Calu3 (cell line): ENCODE measurements at regions not wholly inside any gene's neighbourhood (a gene's known extent, or its start where the extent isn't known, plus 50 kb on each side); places are given as distances from the start of the nearest gene placed in this dataset.
"Not testable (repeated sequence)": the region's sequence is repeated elsewhere in the genome, so short reads cannot be mapped to it uniquely, and the experiment has no call there.

ENCODE experiments used
- BruUV-seq: library from RNA; stranded (reverse); fragments of 400-500 nt; replicated peaks from 2 replicates; lab custom pipeline; 2021; lab: Mats Ljungman, UMichigan
- CTCF ChIA-PET: fragments of 300-600 bp; sonication (Branson Sonifier 250); formaldehyde crosslinking; loops from one replicate; lab custom pipeline; 2022; ENCODE audit warnings: antibody characterized with exemption; lab: Charles Lee
- DNase-seq: peaks from one replicate; pipeline ENCODE4 v3.0.0; 2022
- H3K27ac Mint-ChIP-seq: one replicate; pipeline ENCODE4 v1.8.0; 2022; ENCODE audit warnings: mixed read lengths; ENCODE audit not compliant: unreplicated experiment
- H3K27me3 Mint-ChIP-seq: one replicate; pipeline ENCODE4 v1.8.0; 2022; ENCODE audit warnings: mixed read lengths; ENCODE audit not compliant: unreplicated experiment
- H3K36me3 Mint-ChIP-seq: one replicate; pipeline ENCODE4 v1.8.0; 2022; ENCODE audit warnings: mild to moderate bottlenecking, moderate library complexity, mixed read lengths; ENCODE audit not compliant: insufficient read depth, unreplicated experiment
- H3K4me1 Mint-ChIP-seq: one replicate; pipeline ENCODE4 v1.8.0; 2022; ENCODE audit warnings: mild to moderate bottlenecking, low read depth, mixed read lengths; ENCODE audit not compliant: unreplicated experiment
- H3K4me3 Mint-ChIP-seq: one replicate; pipeline ENCODE4 v1.8.0; 2022; ENCODE audit warnings: mild to moderate bottlenecking, low read depth, moderate library complexity, mixed read lengths; ENCODE audit not compliant: unreplicated experiment
- H3K9me3 Mint-ChIP-seq: one replicate; pipeline ENCODE4 v1.8.0; 2022; ENCODE audit warnings: low read depth, mixed read lengths; ENCODE audit not compliant: unreplicated experiment
- intact Hi-C: fragments of 100-400 bp; cut with micrococcal nuclease; formaldehyde crosslinking; loops from one replicate; pipeline ENCODE4 v1.10.0; 2022; ENCODE audit not compliant: unreplicated experiment

- H3K4me1 Mint-ChIP-seq, BruUV-seq, DNase-seq, H3K36me3 Mint-ChIP-seq, H3K27me3 Mint-ChIP-seq, H3K4me3 Mint-ChIP-seq, CTCF ChIA-PET, H3K27ac Mint-ChIP-seq, intact Hi-C loops: not testable (repeated sequence)
- H3K9me3 Mint-ChIP-seq = peaks cover 21% of the 10 kb centered on the region
Observed at GRCh38 chr21:10345178-10345612, 176.2 kb upstream of the TPTE start.

DNA sequence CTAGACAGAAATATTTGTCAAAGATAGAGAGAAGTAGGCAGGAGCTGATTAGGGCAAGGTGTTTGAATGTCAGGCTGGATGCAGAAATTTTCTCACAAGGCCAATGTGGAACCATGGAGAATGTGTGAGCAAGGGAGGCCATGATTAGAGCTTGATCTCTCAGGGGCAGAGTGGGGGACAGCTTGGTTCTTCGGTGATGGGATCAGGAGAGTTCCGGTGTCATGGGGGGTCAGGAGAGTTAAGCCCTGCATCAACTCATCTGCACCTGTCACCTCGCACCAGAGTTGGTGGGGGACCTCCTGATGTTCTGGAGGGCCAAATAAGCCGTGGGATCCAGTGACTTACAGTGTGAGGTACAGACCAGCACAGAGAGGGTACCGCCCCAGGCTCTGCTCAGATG, 175.1 kb upstream of the TPTE start:
- H3K27me3 Mint-ChIP-seq, intact Hi-C loops, H3K4me1 Mint-ChIP-seq, H3K36me3 Mint-ChIP-seq, BruUV-seq, H3K4me3 Mint-ChIP-seq, H3K27ac Mint-ChIP-seq, DNase-seq, CTCF ChIA-PET: not testable (repeated sequence)
- peaks cover 19% of the 10 kb centered on the region for H3K9me3 Mint-ChIP-seq

DNA sequence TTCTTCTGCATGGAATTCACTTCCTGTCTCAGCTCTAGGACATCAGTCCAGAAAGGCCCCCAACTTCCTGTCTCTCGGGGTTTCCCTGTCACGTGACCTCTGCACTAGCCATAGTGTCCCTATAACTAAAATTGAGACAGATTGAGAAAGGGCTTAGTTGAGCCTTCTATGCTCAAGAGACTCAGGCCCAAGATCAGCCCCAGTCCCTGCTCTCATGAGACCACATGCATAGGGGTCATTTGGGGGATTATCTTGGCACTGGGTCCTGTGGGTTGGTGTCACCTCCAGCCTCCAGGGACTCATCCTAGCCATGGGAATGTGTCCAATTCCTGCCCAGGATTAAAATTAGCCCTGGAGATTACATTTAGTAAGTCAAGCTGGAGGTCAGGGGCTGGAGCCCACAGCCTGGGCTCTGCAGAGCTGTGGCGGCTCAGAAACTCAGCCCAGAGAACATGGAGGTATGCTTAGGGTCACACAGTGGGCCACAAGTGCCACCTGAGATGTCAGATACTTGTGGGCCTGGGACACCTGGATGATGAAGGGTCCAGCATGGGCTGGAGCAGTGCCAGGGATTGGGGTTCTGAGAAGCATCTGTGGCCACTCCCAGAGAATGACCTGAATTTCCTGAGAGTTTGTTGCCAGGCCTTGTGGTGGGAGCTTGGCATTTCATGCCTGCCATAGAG, 174.3 kb upstream of the TPTE start:
- H3K27ac Mint-ChIP-seq, H3K36me3 Mint-ChIP-seq, intact Hi-C loops, H3K4me3 Mint-ChIP-seq, H3K27me3 Mint-ChIP-seq, BruUV-seq, H3K4me1 Mint-ChIP-seq, DNase-seq: not testable (repeated sequence)
- H3K9me3 Mint-ChIP-seq = peaks cover 19% of the 10 kb centered on the region
- CTCF ChIA-PET = interaction anchor here (0.7 kb wide), 1 partner anchor 804 kb away, joined by 5 read pairs; no protein-coding TSS in a partner anchor

DNA sequence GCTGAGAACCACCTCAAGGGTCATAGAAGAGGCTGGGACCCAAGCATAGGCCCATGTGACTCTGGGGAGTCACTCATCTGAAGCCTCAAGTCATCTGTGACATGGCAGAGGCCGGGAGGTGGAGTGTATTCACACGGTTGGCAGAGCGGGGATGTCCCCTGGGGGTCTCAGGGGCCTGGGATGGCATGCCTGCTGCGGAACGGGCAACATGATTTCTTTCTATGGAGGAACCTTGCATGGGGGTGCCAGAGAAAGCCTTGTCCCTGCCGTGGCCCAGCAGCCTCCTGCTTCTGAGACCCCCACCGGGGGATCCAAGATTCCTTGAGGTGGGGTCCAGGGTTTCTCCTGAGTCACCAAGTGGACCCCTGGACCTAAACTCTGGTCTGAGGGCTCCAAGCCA, 173.7 kb upstream of the TPTE start:
- H3K4me3 Mint-ChIP-seq, intact Hi-C loops, BruUV-seq, H3K36me3 Mint-ChIP-seq, H3K4me1 Mint-ChIP-seq, H3K27me3 Mint-ChIP-seq, H3K27ac Mint-ChIP-seq, DNase-seq: not testable (repeated sequence)
- CTCF ChIA-PET = interaction anchor here (0.7 kb wide), 1 partner anchor 805 kb away, joined by 5 read pairs; no protein-coding TSS in a partner anchor
- peaks cover 23% of the 10 kb centered on the region for H3K9me3 Mint-ChIP-seq

GRCh38 chr21:10348150-10348549, 173.2 kb upstream of the TPTE start:
- intact Hi-C loops, BruUV-seq, H3K4me3 Mint-ChIP-seq, DNase-seq, H3K27me3 Mint-ChIP-seq, H3K4me1 Mint-ChIP-seq, H3K27ac Mint-ChIP-seq, H3K36me3 Mint-ChIP-seq, CTCF ChIA-PET: not testable (repeated sequence)
- peaks cover 26% of the 10 kb centered on the region for H3K9me3 Mint-ChIP-seq

- CTCF ChIA-PET, H3K27ac Mint-ChIP-seq, intact Hi-C loops, BruUV-seq, H3K4me1 Mint-ChIP-seq, H3K4me3 Mint-ChIP-seq, DNase-seq, H3K36me3 Mint-ChIP-seq, H3K27me3 Mint-ChIP-seq: not testable (repeated sequence)
- peaks cover 30% of the 10 kb centered on the region for H3K9me3 Mint-ChIP-seq
Observed at GRCh38 chr21:10354851-10355578, 166.4 kb upstream of the TPTE start.

DNA sequence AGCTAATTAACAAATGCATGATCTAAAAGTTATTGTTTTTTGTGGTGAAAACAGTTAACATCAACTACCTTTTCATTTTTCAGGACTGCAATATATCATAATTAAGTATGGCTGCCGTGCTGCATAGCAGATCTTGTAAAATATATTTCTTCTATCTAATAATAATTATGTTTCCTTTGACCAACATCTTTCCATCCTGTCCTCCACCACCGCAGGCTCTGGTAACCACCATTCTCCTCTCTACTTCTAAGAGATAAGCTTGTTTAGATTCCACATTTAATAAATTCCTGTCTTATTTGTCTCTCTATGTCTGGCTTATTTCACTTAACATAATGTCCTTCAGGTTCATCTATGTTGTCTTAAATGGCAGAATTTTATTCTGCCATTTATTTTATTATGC, 162.3 kb upstream of the TPTE start:
- intact Hi-C loops, H3K27ac Mint-ChIP-seq, BruUV-seq, H3K27me3 Mint-ChIP-seq, CTCF ChIA-PET, H3K4me3 Mint-ChIP-seq, H3K36me3 Mint-ChIP-seq, H3K4me1 Mint-ChIP-seq, DNase-seq: not testable (repeated sequence)
- H3K9me3 Mint-ChIP-seq = peaks cover 25% of the 10 kb centered on the region

DNA sequence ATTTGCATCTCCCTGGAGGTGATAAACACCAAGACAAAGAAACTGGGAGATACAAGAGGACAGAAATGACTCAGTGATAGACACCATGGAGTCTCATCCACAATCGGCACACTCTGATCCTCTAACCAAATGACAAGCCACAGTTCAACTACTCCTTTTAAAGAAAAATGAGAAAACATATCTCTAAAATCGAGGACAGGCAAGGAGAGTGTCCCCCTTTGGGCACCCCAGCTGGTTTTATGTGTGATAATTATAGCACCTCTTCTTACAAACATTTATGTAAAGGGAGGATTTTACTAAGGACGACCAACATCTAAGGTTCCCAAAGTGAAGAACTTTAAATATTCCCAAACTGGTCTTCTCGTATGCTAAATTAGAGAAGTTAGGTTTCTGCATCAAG, 161.5 kb upstream of the TPTE start:
- H3K4me1 Mint-ChIP-seq, H3K4me3 Mint-ChIP-seq, H3K27ac Mint-ChIP-seq, H3K36me3 Mint-ChIP-seq, BruUV-seq, CTCF ChIA-PET, H3K27me3 Mint-ChIP-seq, intact Hi-C loops, DNase-seq: not testable (repeated sequence)
- H3K9me3 Mint-ChIP-seq = peaks cover 21% of the 10 kb centered on the region

- CTCF ChIA-PET, H3K27me3 Mint-ChIP-seq, intact Hi-C loops, H3K27ac Mint-ChIP-seq, DNase-seq, H3K4me3 Mint-ChIP-seq, H3K4me1 Mint-ChIP-seq, H3K36me3 Mint-ChIP-seq, BruUV-seq: not testable (repeated sequence)
- peaks cover 20% of the 10 kb centered on the region for H3K9me3 Mint-ChIP-seq
Observed at GRCh38 chr21:10361214-10361736, 160.1 kb upstream of the TPTE start.
